SK-N-MC (cell line): ENCODE measurements at regions not wholly inside any gene's neighbourhood (a gene's known extent, or its start where the extent isn't known, plus 50 kb on each side); places are given as distances from the start of the nearest gene placed in this dataset.
"Not testable (repeated sequence)": the region's sequence is repeated elsewhere in the genome, so short reads cannot be mapped to it uniquely, and the experiment has no call there.

Experiments
- EZH2 ChIP-seq: fragments of 200-600 bp; sonication (generic); IDR thresholded peaks from one replicate; pipeline ENCODE4 v1.6.1; 2017; ENCODE audit warnings: antibody characterized with exemption
- FOXP2 ChIP-seq: optimal IDR thresholded peaks from 2 replicates; pipeline ENCODE3; 2011; ENCODE audit warnings: mild to moderate bottlenecking, moderate library complexity; ENCODE audit not compliant: insufficient read depth; ENCODE audit errors: extremely low read length, control extremely low read depth
- POLR2AphosphoS5 ChIP-seq: IDR thresholded peaks from 2 replicates; pipeline ENCODE4 v1.6.1; 2012; ENCODE audit warnings: mild to moderate bottlenecking, low read depth, low read length, borderline replicate concordance

- TF ChIP-seq POLR2AphosphoS5, EZH2, FOXP2: not testable (repeated sequence)
Measured at GRCh38 chrX:33852146-33852545, 280.0 kb downstream of the FAM47A start.
